Sigmoid colon (tissue), 6 donors: ENCODE measurements at regions not wholly inside any gene's neighbourhood (a gene's known extent, or its start where the extent isn't known, plus 50 kb on each side); places are given as distances from the start of the nearest gene placed in this dataset.

Experiments
- DNase-seq: peaks from one replicate; pipeline ENCODE4 v3.0.0-alpha.2; 2019
- H3K27ac ChIP-seq, 4 donors: fragments of 200-600 bp; sonication (generic); one replicate each; pipeline ENCODE4 v1.5.1; 2016 to 2019; ENCODE audit warnings: mild to moderate bottlenecking in 1 of 4
- H3K27me3 ChIP-seq, 3 donors: fragments of 200-600 bp; sonication (generic); one replicate each; pipeline ENCODE4 v1.5.1; 2019; ENCODE audit warnings: mild to moderate bottlenecking in 1 of 3
- H3K36me3 ChIP-seq, 4 donors: fragments of 200-600 bp; sonication (generic); one replicate each; pipeline ENCODE4 v1.5.1; 2016 to 2019
- H3K4me1 ChIP-seq, 4 donors: fragments of 200-600 bp; sonication (generic); one replicate each; pipeline ENCODE4 v1.5.1; 2017 to 2019
- H3K4me3 ChIP-seq, 4 donors: fragments of 200-600 bp; sonication (generic); one replicate each; pipeline ENCODE4 v1.5.1; 2017 to 2019; ENCODE audit warnings: mild to moderate bottlenecking in 2 of 4, moderate library complexity in 1 of 4
- H3K9me3 ChIP-seq, 4 donors: fragments of 200-600 bp in 3 of 4; sonication (generic) in 3 of 4; one replicate each; pipeline versions ENCODE4 v1.5.1 to v1.6.1; 2013 to 2019
- EP300 ChIP-seq, 4 donors: sonication (generic); formaldehyde crosslinking; IDR thresholded peaks; one replicate each; pipeline ENCODE4 v1.6.1; 2017; ENCODE audit warnings: antibody characterized with exemption in 4 of 4
- POLR2A ChIP-seq, 2 donors: fragments of 450-650 bp; IDR thresholded peaks; one replicate each; pipeline ENCODE4 v1.6.1; 2016; ENCODE audit warnings: antibody characterized with exemption in 2 of 2, mild to moderate bottlenecking in 2 of 2, moderate library complexity in 2 of 2
- POLR2AphosphoS5 ChIP-seq, 4 donors: sonication (generic); formaldehyde crosslinking; IDR thresholded peaks; one replicate each; pipeline ENCODE4 v1.6.1; 2017; ENCODE audit warnings: antibody characterized with exemption in 4 of 4
- WGBS, 2 donors: extraction: QIAGEN DNeasy Blood & Tissue Kit; methylation state at CpG; one replicate each; pipeline ENCODE4 v1.1.7; 2013; 5-methylcytosine and 5-hydroxymethylcytosine counted together
- intact Hi-C: fragments of 100-400 bp; cut with DNase I; formaldehyde crosslinking; loops from one replicate; pipeline ENCODE4 v1.15.1; 2023
- small RNA-seq, 3 donors: library from RNA; depleted of rRNA; stranded (forward); fragments of <200 nt; gene quantifications; one replicate each; pipeline ENCODE3, GENCODE V24; 2016
- TF ChIP-seq, protein P1 (sequence below), 4 experiments: fragments of 450-650 bp in 3 of 4; fragments of 200-600 bp in 1 of 4; IDR thresholded peaks; one replicate each; pipeline ENCODE4 v1.5.1; 2016 to 2019; ENCODE audit warnings: antibody characterized with exemption in 4 of 4, mild to moderate bottlenecking in 3 of 4, moderate library complexity in 2 of 4
- donor health status: healthy with polysubstance abuse.
- donor health status: healthy.

DNA sequence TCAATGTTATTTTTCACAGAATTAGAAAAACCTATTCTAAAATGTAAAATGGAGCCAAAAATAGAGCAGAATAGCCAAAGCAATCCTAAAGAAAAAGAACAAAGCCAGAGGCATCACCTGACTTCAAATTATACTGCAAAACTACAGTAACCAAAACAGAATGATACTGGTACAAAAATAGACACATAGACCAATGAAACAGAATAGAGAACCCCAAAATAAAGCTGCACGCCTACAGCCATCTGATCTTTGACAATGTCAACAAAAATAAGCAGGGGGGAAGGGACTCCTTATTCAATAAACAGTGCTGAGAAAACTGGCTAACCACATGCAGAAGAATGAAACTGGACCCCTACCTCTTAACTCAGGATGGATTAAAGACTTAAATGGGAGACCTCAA is 65.8 kb upstream of the PDE4D start:
- no peak overlapping the region for H3K4me3 ChIP-seq
- DNase-seq, result no peak
- TF ChIP-seq POLR2A (IDR thresholded peaks at IDR 0.05), result no peak
- no peak for TF ChIP-seq POLR2AphosphoS5 (IDR thresholded peaks at IDR 0.05)
- TF ChIP-seq EP300 (IDR thresholded peaks at IDR 0.05), result no peak
- TF ChIP-seq, protein P1, sequence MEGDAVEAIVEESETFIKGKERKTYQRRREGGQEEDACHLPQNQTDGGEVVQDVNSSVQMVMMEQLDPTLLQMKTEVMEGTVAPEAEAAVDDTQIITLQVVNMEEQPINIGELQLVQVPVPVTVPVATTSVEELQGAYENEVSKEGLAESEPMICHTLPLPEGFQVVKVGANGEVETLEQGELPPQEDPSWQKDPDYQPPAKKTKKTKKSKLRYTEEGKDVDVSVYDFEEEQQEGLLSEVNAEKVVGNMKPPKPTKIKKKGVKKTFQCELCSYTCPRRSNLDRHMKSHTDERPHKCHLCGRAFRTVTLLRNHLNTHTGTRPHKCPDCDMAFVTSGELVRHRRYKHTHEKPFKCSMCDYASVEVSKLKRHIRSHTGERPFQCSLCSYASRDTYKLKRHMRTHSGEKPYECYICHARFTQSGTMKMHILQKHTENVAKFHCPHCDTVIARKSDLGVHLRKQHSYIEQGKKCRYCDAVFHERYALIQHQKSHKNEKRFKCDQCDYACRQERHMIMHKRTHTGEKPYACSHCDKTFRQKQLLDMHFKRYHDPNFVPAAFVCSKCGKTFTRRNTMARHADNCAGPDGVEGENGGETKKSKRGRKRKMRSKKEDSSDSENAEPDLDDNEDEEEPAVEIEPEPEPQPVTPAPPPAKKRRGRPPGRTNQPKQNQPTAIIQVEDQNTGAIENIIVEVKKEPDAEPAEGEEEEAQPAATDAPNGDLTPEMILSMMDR (IDR thresholded peaks at IDR 0.05), result no peak
- 80 to 82% methylated on average over 1 of the region's 1 CpG for WGBS, 2 donors
- peaks cover 0 to 3% (median 0%) of the 10 kb centered on the region in 4 donors for H3K9me3 ChIP-seq
- no peaks in the 10 kb centered on the region for H3K4me1 ChIP-seq
- intact Hi-C loops, result no loop called here
- H3K36me3 ChIP-seq, result no peaks in the 10 kb centered on the region
- no peak overlapping the region for H3K27ac ChIP-seq
- H3K27me3 ChIP-seq, result no peaks in the 10 kb centered on the region

DNA sequence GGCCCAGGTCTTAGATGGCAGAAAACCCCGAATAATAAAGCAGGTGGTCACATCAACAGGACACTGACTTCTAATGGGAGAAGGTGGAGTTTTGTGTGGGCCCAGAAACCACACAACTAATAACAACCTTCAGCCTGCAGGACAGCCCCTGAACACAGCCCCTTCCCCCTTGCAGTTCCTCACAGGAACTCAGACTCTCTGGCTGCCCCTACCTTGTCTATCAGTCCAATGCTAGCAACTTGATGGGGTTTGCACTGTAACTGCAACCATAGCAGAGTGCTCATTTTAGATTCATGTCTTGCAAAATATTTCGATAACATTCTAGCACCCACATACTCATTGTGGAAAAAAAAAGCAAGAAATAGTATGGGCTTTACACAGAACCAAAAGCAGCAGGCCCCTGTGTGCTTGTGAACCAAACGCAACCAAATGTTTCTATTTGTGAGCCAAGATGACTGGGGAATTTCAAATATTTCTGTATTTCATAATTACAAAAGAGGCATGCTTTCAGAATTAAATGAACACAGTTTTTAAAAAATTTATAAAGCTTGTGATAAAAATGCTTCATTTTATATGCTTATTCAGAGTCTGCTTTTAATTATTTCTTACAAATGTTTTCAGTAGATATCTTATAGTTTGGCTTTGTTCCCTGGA is 62.7 kb upstream of the PDE4D start:
- Histone ChIP-seq H3K9me3 (peaks cover 0 to 3% (median 0%) of the 10 kb centered on the region in 4 donors), H3K27ac (no peak overlapping the region), H3K36me3 (no peaks in the 10 kb centered on the region), H3K4me1 (no peaks in the 10 kb centered on the region), H3K27me3 (no peaks in the 10 kb centered on the region), H3K4me3 (no peak overlapping the region)
- no peak for DNase-seq
- WGBS, 2 donors, result 82 to 87% methylated on average over 3 of the region's 3 CpGs
- TF ChIP-seq, protein P1 (IDR thresholded peaks at IDR 0.05), result no peak
- TF ChIP-seq POLR2A (IDR thresholded peaks at IDR 0.05) (no peak), POLR2AphosphoS5 (IDR thresholded peaks at IDR 0.05) (no peak), EP300 (IDR thresholded peaks at IDR 0.05) (no peak)
- intact Hi-C loops, result no loop called here

GRCh38 chr5:59955241-59955640 is 61.7 kb upstream of the PDE4D start:
- no peak overlapping the region for H3K4me3 ChIP-seq
- DNase-seq, result no peak
- peaks cover 0 to 3% (median 0%) of the 10 kb centered on the region in 4 donors for H3K9me3 ChIP-seq
- TF ChIP-seq, protein P1 (IDR thresholded peaks at IDR 0.05), result no peak
- TF ChIP-seq POLR2A (IDR thresholded peaks at IDR 0.05) (no peak), EP300 (IDR thresholded peaks at IDR 0.05) (no peak)
- H3K36me3 ChIP-seq, result no peaks in the 10 kb centered on the region
- 77 to 80% methylated on average over 2 of the region's 2 CpGs for WGBS, 2 donors
- intact Hi-C loops, result no loop called here
- no peaks in the 10 kb centered on the region for H3K4me1 ChIP-seq
- no peak overlapping the region for H3K27ac ChIP-seq
- no peaks in the 10 kb centered on the region for H3K27me3 ChIP-seq

- H3K4me3 ChIP-seq, result no peak overlapping the region
- H3K4me1 ChIP-seq, result no peaks in the 10 kb centered on the region
- H3K36me3 ChIP-seq, result no peaks in the 10 kb centered on the region
- no peak overlapping the region for H3K27ac ChIP-seq
- DNase-seq, result no peak
- TF ChIP-seq, protein P1 (IDR thresholded peaks at IDR 0.05), result no peak
- TF ChIP-seq EP300 (IDR thresholded peaks at IDR 0.05) (no peak), POLR2AphosphoS5 (IDR thresholded peaks at IDR 0.05) (no peak), POLR2A (IDR thresholded peaks at IDR 0.05) (no peak)
- 39 to 65% methylated on average over 6 of the region's 6 CpGs for WGBS, 2 donors
- no peaks in the 10 kb centered on the region for H3K27me3 ChIP-seq
- intact Hi-C loops, result no loop called here
- H3K9me3 ChIP-seq, result no peaks in the 10 kb centered on the region
These were observed 50.1 kb upstream of the PDE4D start for GRCh38 chr5:59943452-59944113.

Small RNA genes in the stretch of these regions (small RNA-seq; reads per million reads assigned to genes)
- 0 reads per million in 3 donors for gene RNU6-806P
